ENCODE measurements at regions not wholly inside any gene's neighbourhood (a gene's known extent, or its start where the extent isn't known, plus 50 kb on each side); places are given as distances from the start of the nearest gene placed in this dataset.

GRCh38 chr3:194817592-194817930 lies 131.9 kb downstream of the FAM43A start:
- WGBS (ENCODE audit: low lambda C conversion rate): 0% methylated on average over 4 of the region's 4 CpGs
- ChIA-PET CTCF (ENCODE audit: low intra/inter-chr PET ratio, low total read pairs) (no interaction called here), POLR2A (no interaction called here)
- no peak overlapping the region for H3K4me3 ChIP-seq (replicated peaks in 1 of 3; ENCODE audit: insufficient read depth in 1 of 3, low read depth in 2 of 3, low read length in 3 of 3)
- H3K79me2 ChIP-seq (ENCODE audit: insufficient read depth, low read length): no peaks in the 10 kb centered on the region
- DNase-seq (ENCODE audit: low spot score) (no peak), ATAC-seq (peak; percentile 23; the same call in 2 of the 3 replicates), FAIRE-seq (no peak)
- no peak overlapping the region for H3K27ac ChIP-seq (ENCODE audit: extremely low read length, insufficient read depth, low read length)
- no TSS peak for BruUV-seq (replicated peaks)
- in situ Hi-C loops (cut with HindIII; ENCODE audit: extremely low pct_ligation_motif_present, low pct_unique_long_range_greater_than_20kb): no loop called here
- no peak overlapping the region for H3K4me2 ChIP-seq (ENCODE audit: low read depth, low read length)
- TF ChIP-seq POGK (CRISPR knock-in tag; conservative IDR thresholded peaks at IDR 0.05) (no peak), GPBP1L1 (CRISPR knock-in tag; IDR thresholded peaks at IDR 0.05) (no peak), POLR2AphosphoS5 (IDR thresholded peaks at IDR 0.05; ENCODE audit: low read depth, low read length) (no peak), FOXP4 (CRISPR knock-in tag; IDR thresholded peaks at IDR 0.05) (no peak), STAT5B (CRISPR knock-in tag; IDR thresholded peaks at IDR 0.05) (no peak), ZNF260 (CRISPR knock-in tag; IDR thresholded peaks at IDR 0.05; ENCODE audit: borderline replicate concordance, low read depth) (no peak), PBX2 (CRISPR knock-in tag; IDR thresholded peaks at IDR 0.05) (no peak), ZBTB21 (CRISPR knock-in tag; IDR thresholded peaks at IDR 0.05) (no peak), PHF20 (CRISPR knock-in tag; IDR thresholded peaks at IDR 0.05) (no peak), ZFP82 (CRISPR knock-in tag; IDR thresholded peaks at IDR 0.05; ENCODE audit: borderline replicate concordance) (no peak), AFF4 (CRISPR knock-in tag; IDR thresholded peaks at IDR 0.05) (no peak), KLF11 (CRISPR knock-in tag; IDR thresholded peaks at IDR 0.05) (no peak), HOXA7 (CRISPR knock-in tag; IDR thresholded peaks at IDR 0.05) (no peak)
- no peaks in the 10 kb centered on the region for H3K9me3 ChIP-seq (ENCODE audit: low read length)
- H3K36me3 ChIP-seq (replicated peaks in 1 of 2; ENCODE audit: control insufficient read depth in 1 of 2, insufficient read depth in 2 of 2, low read length in 2 of 2): no peaks in the 10 kb centered on the region
- no peaks in the 10 kb centered on the region for H4K20me1 ChIP-seq (ENCODE audit: insufficient read depth, low read length)
- no peak overlapping the region for H3K9ac ChIP-seq (ENCODE audit: insufficient read depth, low read depth, low read length)
- intact Hi-C loops (cut with micrococcal nuclease; ENCODE audit: unreplicated experiment): loop anchor here (5.0 kb wide), 1 partner anchor 420 kb away; the partner anchor contains the start of gene GP5
- no peak overlapping the region for H2AFZ ChIP-seq (ENCODE audit: low read length)
- no peaks in the 10 kb centered on the region for H3K4me1 ChIP-seq (ENCODE audit: insufficient read depth, low read length)
- peaks cover 5 to 59% of the 10 kb centered on the region in 2 experiments; a peak in 4 of 5 replicates for H3K27me3 ChIP-seq (ENCODE audit: control insufficient read depth in 1 of 2, insufficient read depth in 2 of 2, low read length in 2 of 2)
